Esophagus squamous epithelium (tissue), 5 donors: ENCODE measurements at regions not wholly inside any gene's neighbourhood (a gene's known extent, or its start where the extent isn't known, plus 50 kb on each side); places are given as distances from the start of the nearest gene placed in this dataset.

Experiments used
- DNase-seq: peaks from one replicate; lab custom pipeline; 2025; lab: John Stamatoyannopoulos, UW
- H3K27ac ChIP-seq, 4 donors: fragments of 200-600 bp; sonication (generic); one replicate each; pipeline ENCODE4 v1.5.1; 2016 to 2019; ENCODE audit warnings: mild to moderate bottlenecking in 1 of 4
- H3K27me3 ChIP-seq, 4 donors: fragments of 200-600 bp; sonication (generic); 1 replicate in 3 of 4; 2 replicates in 1 of 4; pipeline versions ENCODE4 v1.5.1 to v1.6.0; 2017 to 2021; ENCODE audit warnings: antibody characterized with exemption in 1 of 4
- H3K36me3 ChIP-seq, 3 donors: fragments of 200-600 bp; sonication (generic); one replicate each; pipeline ENCODE4 v1.5.1; 2016 to 2019
- H3K4me1 ChIP-seq, 3 donors: fragments of 200-600 bp; sonication (generic); one replicate each; pipeline ENCODE4 v1.5.1; 2017 to 2019
- H3K4me3 ChIP-seq, 4 donors: fragments of 200-600 bp; sonication (generic); 1 replicate in 3 of 4; 2 replicates in 1 of 4; pipeline ENCODE4 v1.5.1; 2016 to 2019; ENCODE audit warnings: mild to moderate bottlenecking in 2 of 4, moderate library complexity in 1 of 4
- H3K9me3 ChIP-seq, 3 donors: fragments of 200-600 bp; sonication (generic); one replicate each; pipeline ENCODE4 v1.5.1; 2016 to 2019
- CTCF ChIP-seq, 6 experiments: fragments of 450-650 bp in 4 of 6; fragments of 200-600 bp in 2 of 6; sonication (generic) in 2 of 6; IDR thresholded peaks; one replicate each; pipeline ENCODE4 v1.5.1; 2016 to 2019; ENCODE audit warnings: antibody characterized with exemption in 6 of 6, mild to moderate bottlenecking in 4 of 6, moderate library complexity in 4 of 6
- POLR2A ChIP-seq, 4 donors: fragments of 450-650 bp; IDR thresholded peaks; one replicate each; pipeline ENCODE4 v1.6.1; 2017; ENCODE audit warnings: antibody characterized with exemption in 4 of 4, mild to moderate bottlenecking in 4 of 4, moderate library complexity in 3 of 4
- WGBS, 2 donors: methylation state at CpG; one replicate each; pipeline ENCODE4 v1.1.5; 2018; 5-methylcytosine and 5-hydroxymethylcytosine counted together
- intact Hi-C: fragments of 100-400 bp; cut with DNase I; formaldehyde crosslinking; loops from one replicate; pipeline ENCODE4 v1.15.0; 2022
- donor health status: DM: yes; HTN: yes; CAD: no.

- TF ChIP-seq POLR2A (IDR thresholded peaks at IDR 0.05) (no peak), CTCF (IDR thresholded peaks at IDR 0.05) (no peak)
- Histone ChIP-seq H3K4me1 (peaks cover 0 to 7% (median 0%) of the 10 kb centered on the region in 3 donors), H3K9me3 (no peaks in the 10 kb centered on the region), H3K36me3 (no peaks in the 10 kb centered on the region), H3K27ac (no peak overlapping the region), H3K4me3 (no peak overlapping the region), H3K27me3 (peaks cover 0 to 38% (median 0%) of the 10 kb centered on the region in 4 donors)
- no peak for DNase-seq
- WGBS, 2 donors = 67 to 75% methylated on average over 5 of the region's 5 CpGs
- intact Hi-C loops = no loop called here
These were observed 230.0 kb upstream of the MGAT5 start for GRCh38 chr2:134023854-134024253.

GRCh38 chr2:134027980-134028379 lies 225.9 kb upstream of the MGAT5 start:
- Histone ChIP-seq H3K27me3 (peaks cover 0 to 68% (median 0%) of the 10 kb centered on the region in 4 donors), H3K9me3 (no peaks in the 10 kb centered on the region), H3K36me3 (no peaks in the 10 kb centered on the region), H3K4me3 (peak overlapping the region in 2 of 4 donors; percentile 11 to 30), H3K27ac (no peak overlapping the region), H3K4me1 (peaks cover 0 to 7% (median 0%) of the 10 kb centered on the region in 3 donors)
- intact Hi-C loops = no loop called here
- TF ChIP-seq POLR2A (IDR thresholded peaks at IDR 0.05) (no peak), CTCF (IDR thresholded peaks at IDR 0.05) (no peak)
- no peak for DNase-seq
- WGBS, 2 donors = 27 to 34% methylated on average over 4 to 5 of the region's 21 CpGs

- Histone ChIP-seq H3K4me1 (peaks cover 0 to 7% (median 0%) of the 10 kb centered on the region in 3 donors), H3K36me3 (no peaks in the 10 kb centered on the region), H3K4me3 (no peak overlapping the region), H3K9me3 (no peaks in the 10 kb centered on the region), H3K27me3 (peaks cover 0 to 68% (median 0%) of the 10 kb centered on the region in 4 donors), H3K27ac (no peak overlapping the region)
- intact Hi-C loops = no loop called here
- no peak for DNase-seq
- 56 to 72% methylated on average over 6 of the region's 6 CpGs for WGBS, 2 donors
- TF ChIP-seq POLR2A (IDR thresholded peaks at IDR 0.05) (no peak), CTCF (IDR thresholded peaks at IDR 0.05) (no peak)
These were observed 224.5 kb upstream of the MGAT5 start for GRCh38 chr2:134029418-134029817.

- H3K27ac ChIP-seq = no peak overlapping the region
- intact Hi-C loops = no loop called here
- peaks cover 0 to 56% (median 0%) of the 10 kb centered on the region in 4 donors for H3K27me3 ChIP-seq
- H3K4me3 ChIP-seq = no peak overlapping the region
- no peaks in the 10 kb centered on the region for H3K36me3 ChIP-seq
- WGBS, 2 donors = 63 to 66% methylated on average over 5 to 6 of the region's 6 CpGs
- TF ChIP-seq POLR2A (IDR thresholded peaks at IDR 0.05) = no peak
- no peak for TF ChIP-seq CTCF (IDR thresholded peaks at IDR 0.05)
- H3K4me1 ChIP-seq = peaks cover 0 to 7% (median 0%) of the 10 kb centered on the region in 3 donors
- no peak for DNase-seq
- no peaks in the 10 kb centered on the region for H3K9me3 ChIP-seq
These were observed 222.3 kb upstream of the MGAT5 start for GRCh38 chr2:134031539-134031938.

GRCh38 chr2:134035605-134036370 lies 218.1 kb upstream of the MGAT5 start:
- H3K4me1 ChIP-seq = no peaks in the 10 kb centered on the region
- no peak for TF ChIP-seq CTCF (IDR thresholded peaks at IDR 0.05)
- TF ChIP-seq POLR2A (IDR thresholded peaks at IDR 0.05) = no peak
- H3K27me3 ChIP-seq = peaks cover 0 to 16% (median 0%) of the 10 kb centered on the region in 4 donors
- DNase-seq = no peak
- H3K36me3 ChIP-seq = no peaks in the 10 kb centered on the region
- intact Hi-C loops = no loop called here
- H3K27ac ChIP-seq = no peak overlapping the region
- 82 to 83% methylated on average over 4 of the region's 5 CpGs for WGBS, 2 donors
- H3K9me3 ChIP-seq = no peaks in the 10 kb centered on the region
- no peak overlapping the region for H3K4me3 ChIP-seq
